ENCODE measurements at regions not wholly inside any gene's neighbourhood (a gene's known extent, or its start where the extent isn't known, plus 50 kb on each side); places are given as distances from the start of the nearest gene placed in this dataset.

- no peak overlapping the region for H3K4me3 ChIP-seq (ENCODE audit: low read depth, low read length, poor library complexity, severe bottlenecking)
- no peaks in the 10 kb centered on the region for H3K27me3 ChIP-seq (ENCODE audit: insufficient read depth, low read length)
- H3K9me3 ChIP-seq (ENCODE audit: low read length): no peaks in the 10 kb centered on the region
- H3K36me3 ChIP-seq (ENCODE audit: insufficient read depth, low read length): no peaks in the 10 kb centered on the region
- no peak overlapping the region for H3K9ac ChIP-seq (ENCODE audit: low read length)
- no peaks in the 10 kb centered on the region for H3K9me2 ChIP-seq (ENCODE audit: low read depth, low read length)
- H3K27ac ChIP-seq (ENCODE audit: low read depth, low read length, poor library complexity, severe bottlenecking): no peak overlapping the region
- no peaks in the 10 kb centered on the region for H3K4me1 ChIP-seq (ENCODE audit: insufficient read depth, low read length, severe bottlenecking)
- no peak overlapping the region for H3K4me2 ChIP-seq (ENCODE audit: low read length)
- H3K79me2 ChIP-seq (ENCODE audit: insufficient read depth, low read length): no peaks in the 10 kb centered on the region
- no peaks in the 10 kb centered on the region for H3F3A ChIP-seq (ENCODE audit: insufficient read depth, low read length)
- no peaks in the 10 kb centered on the region for H4K20me1 ChIP-seq (ENCODE audit: insufficient read depth, low read length)
- H2AFZ ChIP-seq (ENCODE audit: low read length): no peak overlapping the region
- no peak for TF ChIP-seq EZH2 (IDR thresholded peaks at IDR 0.05; ENCODE audit: borderline replicate concordance, low read length)
- TF ChIP-seq CTCF (IDR thresholded peaks at IDR 0.05; ENCODE audit: low read length): no peak
These were observed 132.8 kb downstream of the OR2K2 start for GRCh38 chr9:111197256-111197655.

GRCh38 chr9:111195766-111196165 lies 134.3 kb downstream of the OR2K2 start:
- TF ChIP-seq EZH2 (IDR thresholded peaks at IDR 0.05; ENCODE audit: borderline replicate concordance, low read length): no peak
- TF ChIP-seq CTCF (IDR thresholded peaks at IDR 0.05; ENCODE audit: low read length): no peak
- Histone ChIP-seq H3K9me3 (ENCODE audit: low read length) (no peaks in the 10 kb centered on the region), H3K9me2 (ENCODE audit: low read depth, low read length) (no peaks in the 10 kb centered on the region), H3K4me2 (ENCODE audit: low read length) (no peak overlapping the region), H3K36me3 (ENCODE audit: insufficient read depth, low read length) (no peaks in the 10 kb centered on the region), H4K20me1 (ENCODE audit: insufficient read depth, low read length) (no peaks in the 10 kb centered on the region), H3K4me1 (ENCODE audit: insufficient read depth, low read length, severe bottlenecking) (no peaks in the 10 kb centered on the region), H3K27ac (ENCODE audit: low read depth, low read length, poor library complexity, severe bottlenecking) (no peak overlapping the region), H3F3A (ENCODE audit: insufficient read depth, low read length) (no peaks in the 10 kb centered on the region), H3K9ac (ENCODE audit: low read length) (no peak overlapping the region), H3K79me2 (ENCODE audit: insufficient read depth, low read length) (no peaks in the 10 kb centered on the region), H3K4me3 (ENCODE audit: low read depth, low read length, poor library complexity, severe bottlenecking) (no peak overlapping the region), H3K27me3 (ENCODE audit: insufficient read depth, low read length) (no peaks in the 10 kb centered on the region), H2AFZ (ENCODE audit: low read length) (no peak overlapping the region)

- no peak overlapping the region for H2AFZ ChIP-seq (ENCODE audit: low read length)
These were observed 136.9 kb downstream of the OR2K2 start for GRCh38 chr9:111193095-111193494.

More at GRCh38 chr9:111193095-111193494, 136.9 kb downstream of the OR2K2 start:
- Histone ChIP-seq H4K20me1 (ENCODE audit: insufficient read depth, low read length) (no peaks in the 10 kb centered on the region), H3K27ac (ENCODE audit: low read depth, low read length, poor library complexity, severe bottlenecking) (no peak overlapping the region), H3F3A (ENCODE audit: insufficient read depth, low read length) (no peaks in the 10 kb centered on the region), H3K4me3 (ENCODE audit: low read depth, low read length, poor library complexity, severe bottlenecking) (no peak overlapping the region), H3K4me1 (ENCODE audit: insufficient read depth, low read length, severe bottlenecking) (no peaks in the 10 kb centered on the region), H3K9me3 (ENCODE audit: low read length) (no peaks in the 10 kb centered on the region), H3K9me2 (ENCODE audit: low read depth, low read length) (no peaks in the 10 kb centered on the region), H3K4me2 (ENCODE audit: low read length) (no peak overlapping the region), H3K27me3 (ENCODE audit: insufficient read depth, low read length) (no peaks in the 10 kb centered on the region), H3K9ac (ENCODE audit: low read length) (no peak overlapping the region), H3K79me2 (ENCODE audit: insufficient read depth, low read length) (no peaks in the 10 kb centered on the region), H3K36me3 (ENCODE audit: insufficient read depth, low read length) (no peaks in the 10 kb centered on the region)
- TF ChIP-seq CTCF (IDR thresholded peaks at IDR 0.05; ENCODE audit: low read length) (no peak), EZH2 (IDR thresholded peaks at IDR 0.05; ENCODE audit: borderline replicate concordance, low read length) (no peak)
